HG03108 (cell line): ENCODE measurements at regions not wholly inside any gene's neighbourhood (a gene's known extent, or its start where the extent isn't known, plus 50 kb on each side); places are given as distances from the start of the nearest gene placed in this dataset.

Experiments
- ATAC-seq: cut with Tn5 transposase; IDR thresholded peaks from one replicate; pipeline ENCODE4 v1.9.1; 2021; ENCODE audit warnings: moderate library complexity; ENCODE audit not compliant: unreplicated experiment

DNA sequence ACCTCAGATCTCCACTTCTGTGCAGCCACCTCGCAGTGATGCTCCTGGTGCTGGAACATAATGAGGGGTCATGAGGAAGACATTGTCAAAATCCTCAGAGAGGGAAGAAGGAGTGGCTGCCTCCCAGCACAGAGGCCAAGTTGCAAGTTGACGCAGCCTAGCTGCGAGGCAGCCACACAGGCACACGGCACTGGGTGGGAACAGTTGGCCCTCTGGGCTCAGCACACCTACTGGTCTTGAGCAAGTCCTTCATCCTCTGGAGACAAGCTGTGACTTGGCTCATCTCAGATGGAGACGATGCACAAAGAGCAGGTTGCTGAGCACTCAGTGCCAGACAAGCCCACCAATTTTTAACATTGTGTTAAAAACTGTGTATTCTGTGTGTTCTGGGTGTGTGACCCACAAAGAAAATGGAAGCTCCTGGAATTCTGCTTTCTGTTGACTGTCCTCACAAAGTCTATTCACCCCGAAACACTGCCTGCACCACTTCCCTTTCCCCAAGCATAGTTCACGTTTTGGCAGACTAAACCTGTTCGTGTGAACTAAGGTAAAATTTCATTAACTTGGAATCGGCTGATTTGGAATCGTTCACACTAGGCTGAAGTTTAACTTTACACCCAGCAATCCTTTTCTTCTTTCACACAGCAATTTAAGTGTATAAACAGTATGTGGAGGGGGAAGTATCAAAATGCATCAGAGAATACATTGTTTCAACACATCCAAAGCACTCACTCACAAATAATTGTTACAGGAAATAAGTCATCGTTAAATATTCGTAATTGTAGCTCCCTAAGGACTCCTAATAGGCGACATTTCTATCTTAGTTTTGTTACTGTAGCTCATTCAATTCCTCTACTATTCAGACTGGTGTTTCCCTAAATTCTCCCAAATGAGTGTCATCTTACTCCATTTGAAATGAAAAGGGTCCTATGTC lies 266.6 kb upstream of the ID2 start:
- no peak for ATAC-seq

DNA sequence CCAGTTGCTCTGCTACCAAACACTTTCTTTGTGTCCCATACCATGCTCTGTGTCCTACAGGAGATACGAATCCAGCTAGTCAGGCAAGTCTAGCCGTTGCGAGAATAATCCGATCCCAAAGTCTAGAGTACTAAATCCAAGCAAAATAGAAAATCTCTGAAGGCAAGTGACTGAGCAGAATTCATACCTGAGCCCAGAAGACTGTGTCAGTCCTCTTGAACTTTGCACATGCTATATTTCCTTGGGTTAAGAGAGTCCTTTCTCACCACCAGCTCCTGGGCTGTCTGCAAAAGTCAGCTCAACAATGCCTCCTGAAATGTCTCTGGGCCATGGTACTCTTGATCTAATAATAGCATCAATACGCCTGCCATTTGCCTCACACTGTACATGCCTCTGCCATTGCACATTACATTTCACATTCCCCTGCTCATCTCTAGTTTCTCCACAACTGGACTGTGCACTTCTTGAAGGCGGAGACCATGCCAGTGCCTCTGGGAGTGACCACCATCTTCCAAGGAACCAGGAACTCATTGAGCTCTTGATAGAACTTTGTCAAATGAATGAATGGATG lies 265.8 kb upstream of the ID2 start:
- no peak for ATAC-seq

GRCh38 chr2:8416849-8417832 lies 264.7 kb upstream of the ID2 start:
- ATAC-seq, result no peak

DNA sequence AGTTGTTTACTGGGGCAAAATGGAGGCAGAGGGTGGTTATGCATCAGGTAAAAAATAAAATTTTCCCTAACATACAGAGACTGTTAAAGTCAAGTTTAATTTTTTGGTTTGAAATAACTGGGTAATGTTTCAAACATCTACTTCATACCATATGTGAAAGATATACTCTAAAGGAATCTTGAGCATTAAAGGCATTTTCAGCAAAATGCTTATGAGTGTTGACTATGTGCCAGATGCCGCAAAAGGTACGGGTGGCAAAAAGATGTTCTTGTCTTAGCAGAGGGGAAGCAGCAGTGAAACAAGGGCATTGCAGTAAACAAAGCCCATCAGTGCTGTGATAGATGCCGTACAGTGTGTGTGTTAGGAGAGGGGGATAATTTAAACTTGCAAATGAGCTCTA lies 263.1 kb upstream of the ID2 start:
- no peak for ATAC-seq

DNA sequence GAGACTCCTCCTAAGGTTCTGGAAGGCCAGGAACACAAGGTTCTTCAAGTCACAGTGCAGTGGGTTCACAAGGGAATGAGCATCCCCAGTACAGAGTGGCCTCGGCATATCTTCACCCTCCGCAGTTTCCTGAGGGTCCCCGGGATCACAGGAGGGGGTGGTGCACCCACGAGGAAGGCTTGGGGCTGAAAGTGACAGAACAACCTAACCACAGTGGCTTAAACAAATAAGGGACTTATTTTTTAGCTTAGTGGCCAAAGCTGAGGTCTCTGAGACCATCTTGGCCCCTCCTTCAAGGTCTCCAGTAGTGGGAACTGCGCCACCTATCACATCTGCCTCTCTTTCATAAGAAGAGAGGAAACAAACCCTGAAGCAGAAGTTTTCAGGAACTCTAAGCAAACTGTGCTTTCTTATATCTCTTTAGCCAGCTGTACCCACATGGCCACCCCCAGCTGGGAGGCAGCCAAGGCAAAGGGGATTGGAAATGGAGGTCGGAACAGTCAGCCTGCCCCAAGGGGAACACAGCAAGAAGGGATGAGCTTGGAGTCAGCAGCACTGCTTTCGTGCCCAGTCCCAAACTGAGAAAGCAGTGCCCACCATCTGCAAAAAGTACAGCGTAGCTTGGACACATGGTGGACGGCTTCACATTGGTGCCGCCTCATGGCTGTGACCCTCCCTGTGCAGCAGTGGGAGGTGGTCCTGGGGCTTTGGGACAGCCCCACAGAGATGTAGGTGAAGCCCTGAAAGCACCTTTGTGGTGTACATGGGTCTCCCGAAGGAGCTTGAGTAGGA lies 260.0 kb upstream of the ID2 start:
- ATAC-seq, result peak; percentile 92

- ATAC-seq, result no peak
Observed at GRCh38 chr2:8422450-8422800, 259.4 kb upstream of the ID2 start.

- no peak for ATAC-seq
Observed at GRCh38 chr2:8424997-8425900, 256.6 kb upstream of the ID2 start.

- ATAC-seq, result no peak
Observed at GRCh38 chr2:8426550-8426949, 255.3 kb upstream of the ID2 start.

DNA sequence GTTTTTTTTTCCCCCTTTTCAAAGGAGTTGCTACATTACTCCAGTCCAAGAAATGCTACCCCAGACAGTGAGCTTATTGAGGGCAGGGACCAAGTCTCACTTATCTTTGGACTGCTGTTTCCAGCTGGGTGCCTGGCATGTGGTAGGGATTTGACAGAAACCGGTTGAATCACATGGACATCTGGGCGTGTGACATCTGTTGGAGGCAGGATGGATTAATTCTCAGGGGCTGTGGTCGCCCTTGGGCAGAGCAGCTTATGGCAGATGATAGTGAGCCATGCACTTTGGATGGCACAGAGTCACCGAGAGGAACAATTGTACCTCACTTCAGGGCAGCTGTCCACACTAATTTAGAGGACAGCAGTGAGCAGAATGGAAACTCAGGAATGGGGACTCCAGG lies 254.6 kb upstream of the ID2 start:
- ATAC-seq, result no peak

DNA sequence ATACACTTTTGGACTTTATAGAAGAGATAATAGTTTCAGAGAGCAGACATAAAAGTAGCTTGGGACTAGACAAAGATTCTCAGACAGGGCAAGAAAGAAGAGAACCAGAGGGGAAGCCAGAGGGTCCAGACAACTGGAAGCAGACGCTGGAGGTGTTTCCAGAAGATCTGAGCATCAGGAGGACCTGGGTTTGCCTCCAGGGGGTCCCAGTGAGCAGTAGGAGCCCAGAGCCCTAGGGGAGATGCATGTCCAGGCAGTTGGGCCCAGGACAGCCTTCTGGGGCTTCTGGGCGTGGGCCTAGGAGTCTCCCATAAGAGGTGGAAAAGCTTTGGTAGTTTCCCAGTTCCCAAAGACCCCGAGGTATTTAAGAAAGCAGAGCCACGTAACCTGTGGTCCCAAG lies 251.2 kb upstream of the ID2 start:
- ATAC-seq, result no peak

GRCh38 chr2:8431446-8432125 lies 250.3 kb upstream of the ID2 start:
- ATAC-seq, result no peak

DNA sequence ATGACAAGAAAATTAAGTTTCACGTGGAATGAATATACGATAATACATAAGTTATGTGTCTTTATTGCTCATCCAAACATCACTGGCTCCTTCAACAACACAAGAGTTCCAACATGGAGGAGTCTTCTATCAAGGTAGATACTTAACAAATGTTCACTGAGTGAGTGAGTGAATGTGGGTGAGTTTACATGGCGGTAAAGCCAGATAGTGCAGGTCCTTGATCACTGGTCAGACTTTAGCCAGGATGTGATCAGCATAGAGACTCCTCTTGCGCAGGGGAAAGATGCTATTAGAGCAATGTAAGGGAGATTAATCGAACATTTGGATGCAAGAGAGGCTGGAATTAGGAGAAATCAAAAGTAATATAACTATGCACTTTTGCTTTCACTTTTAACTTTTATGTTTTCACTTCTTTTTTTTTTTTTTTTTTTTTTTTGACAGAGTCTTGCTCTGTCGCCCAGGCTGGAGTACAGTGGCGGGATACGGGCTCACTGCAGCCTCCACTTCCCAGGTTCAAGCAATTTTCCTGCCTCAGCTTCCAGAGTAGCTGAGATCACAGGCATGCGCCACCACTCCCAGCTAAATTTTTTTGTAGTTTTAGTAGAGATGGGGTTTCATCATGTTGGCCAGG lies 249.0 kb upstream of the ID2 start:
- no peak for ATAC-seq

GRCh38 chr2:8433390-8433789 lies 248.5 kb upstream of the ID2 start:
- ATAC-seq, result no peak

GRCh38 chr2:8435608-8436007 lies 246.2 kb upstream of the ID2 start:
- ATAC-seq, result no peak

- no peak for ATAC-seq
Observed at GRCh38 chr2:8436585-8436984, 245.3 kb upstream of the ID2 start.

GRCh38 chr2:8437228-8437948 lies 244.5 kb upstream of the ID2 start:
- no peak for ATAC-seq

GRCh38 chr2:8437949-8438400 lies 243.9 kb upstream of the ID2 start:
- no peak for ATAC-seq

DNA sequence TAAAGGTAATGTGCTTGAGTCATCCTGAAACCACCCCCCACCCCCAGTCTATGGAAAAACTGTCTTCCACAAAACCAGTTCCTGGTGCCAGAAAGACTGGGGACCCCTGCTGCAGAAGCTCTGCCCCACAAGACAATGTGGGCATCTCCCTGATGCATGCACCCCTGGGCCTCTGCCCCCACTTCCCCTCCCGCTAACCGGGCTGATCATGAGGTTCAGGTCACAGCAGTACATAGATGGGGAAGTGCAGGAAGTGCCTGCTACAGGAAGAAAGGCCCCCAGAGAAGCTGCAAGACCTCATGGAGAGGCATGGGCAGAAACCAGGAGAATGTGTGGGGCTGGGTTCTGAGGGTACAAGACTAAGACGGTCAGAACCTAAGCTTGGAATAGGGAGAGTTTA lies 243.4 kb upstream of the ID2 start:
- no peak for ATAC-seq
